ENCODE measurements at regions not wholly inside any gene's neighbourhood (a gene's known extent, or its start where the extent isn't known, plus 50 kb on each side); places are given as distances from the start of the nearest gene placed in this dataset.

GRCh38 chr2:217415316-217415715 is 555.5 kb upstream of the TNP1 start:
- DNase-seq: no peak

GRCh38 chr2:217414429-217414828 is 554.6 kb upstream of the TNP1 start:
- no peak for DNase-seq

- DNase-seq: no peak
Observed at GRCh38 chr2:217413193-217413592, 553.3 kb upstream of the TNP1 start.

- DNase-seq: no peak
Observed at GRCh38 chr2:217412721-217413120, 552.9 kb upstream of the TNP1 start.

GRCh38 chr2:217412277-217412676 is 552.4 kb upstream of the TNP1 start:
- DNase-seq: no peak

- no peak for DNase-seq
Observed at GRCh38 chr2:217410681-217410960, 550.8 kb upstream of the TNP1 start.

GRCh38 chr2:217409949-217410680 is 550.3 kb upstream of the TNP1 start:
- no peak for DNase-seq

GRCh38 chr2:217407362-217407761 is 547.5 kb upstream of the TNP1 start:
- DNase-seq: no peak

- DNase-seq: no peak
Observed at GRCh38 chr2:217404236-217404760, 544.4 kb upstream of the TNP1 start.

GRCh38 chr2:217402761-217403383 is 543.0 kb upstream of the TNP1 start:
- DNase-seq: peak in 3 of 56 donors; percentile 0 to 10 (median 9)

GRCh38 chr2:217402144-217402543 is 542.3 kb upstream of the TNP1 start:
- no peak for DNase-seq

- DNase-seq: no peak
Observed at GRCh38 chr2:217399291-217399690, 539.4 kb upstream of the TNP1 start.

GRCh38 chr2:217398860-217399259 is 539.0 kb upstream of the TNP1 start:
- DNase-seq: peak in 1 of 56 donors; percentile 12

GRCh38 chr2:217398101-217398500 is 538.2 kb upstream of the TNP1 start:
- no peak for DNase-seq

GRCh38 chr2:217396586-217396985 is 536.7 kb upstream of the TNP1 start:
- no peak for DNase-seq

GRCh38 chr2:217396165-217396564 is 536.3 kb upstream of the TNP1 start:
- no peak for DNase-seq

GRCh38 chr2:217394510-217395351 is 534.9 kb upstream of the TNP1 start:
- DNase-seq: no peak

GRCh38 chr2:217393585-217394032 is 533.7 kb upstream of the TNP1 start:
- DNase-seq: peak in 4 of 56 donors; percentile 2 to 24 (median 16)

GRCh38 chr2:217392930-217393584 is 533.2 kb upstream of the TNP1 start:
- no peak for DNase-seq

- no peak for DNase-seq
Observed at GRCh38 chr2:217387776-217388387, 528.0 kb upstream of the TNP1 start.

- DNase-seq: no peak
Observed at GRCh38 chr2:217386041-217386440, 526.2 kb upstream of the TNP1 start.

All from nucleus accumbens (tissue), 56 donors.